ENCODE measurements at regions not wholly inside any gene's neighbourhood (a gene's known extent, or its start where the extent isn't known, plus 50 kb on each side); places are given as distances from the start of the nearest gene placed in this dataset.

DNA sequence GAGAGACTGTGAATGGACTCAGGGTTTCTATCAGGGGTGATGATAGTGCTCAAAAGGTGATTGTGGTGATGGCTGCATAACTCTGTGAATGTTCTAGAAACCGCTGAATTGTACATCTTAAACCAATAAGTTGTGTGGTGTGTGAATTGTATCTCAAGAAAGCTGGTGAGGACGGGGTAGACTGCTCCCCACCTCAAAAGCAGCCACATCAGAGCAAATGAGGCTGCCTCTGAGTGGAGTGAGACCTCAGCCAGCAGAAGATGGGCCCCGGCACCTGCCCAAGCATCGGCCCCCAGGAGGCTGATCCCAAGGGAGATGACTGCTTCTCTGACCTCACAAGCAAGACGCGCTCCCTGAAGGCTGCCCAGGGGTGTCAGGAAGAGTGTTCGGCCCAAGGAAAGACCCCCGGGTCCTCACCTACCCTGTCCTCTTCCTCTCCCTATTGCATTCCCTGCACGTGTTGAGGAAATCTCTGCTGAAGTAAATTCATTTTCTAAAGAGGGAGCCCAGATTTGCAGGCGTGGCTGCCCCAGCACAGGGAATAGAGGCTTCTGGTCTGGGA is 279.3 kb upstream of the SHH start:
- no peaks in the 10 kb centered on the region for H4K20me1 ChIP-seq (replicated peaks; ENCODE audit: insufficient read depth)
- 0 out of 2 replicates have a peak overlapping the region, but pooled peaks have one; percentile 35 for H3K27ac Mint-ChIP-seq
- no peak for DNase-seq (ENCODE audit: low spot score)

More for the DNA sequence above, 279.3 kb upstream of the SHH start:
- H3K36me3 ChIP-seq (ENCODE audit: insufficient read depth), result no peaks in the 10 kb centered on the region
- H3K9me3 Mint-ChIP-seq, result peaks cover 4% of the 10 kb centered on the region; the same call in 1 of the 3 replicates
- H3K27me3 Mint-ChIP-seq (ENCODE audit: insufficient read depth, low read depth, poor library complexity), result peaks cover 15% of the 10 kb centered on the region
- H3K4me3 ChIP-seq, result no peak overlapping the region
- peaks cover 19% of the 10 kb centered on the region; the same call in 2 of the 3 replicates for H3K4me1 Mint-ChIP-seq
- H3K4me1 ChIP-seq (ENCODE audit: insufficient read depth), result no peaks in the 10 kb centered on the region
- H3K9me2 ChIP-seq (ENCODE audit: insufficient read depth), result no peaks in the 10 kb centered on the region
- no peaks in the 10 kb centered on the region for H3K79me2 ChIP-seq (replicated peaks; ENCODE audit: insufficient read depth)
- no peaks in the 10 kb centered on the region for H3F3A ChIP-seq (replicated peaks; ENCODE audit: low read depth)
- H3K4me2 ChIP-seq, result no peak overlapping the region
- no peak for ATAC-seq
- H3K27me3 ChIP-seq (ENCODE audit: insufficient read depth), result no peaks in the 10 kb centered on the region
- no peak overlapping the region for H3K4me3 Mint-ChIP-seq
- no peak overlapping the region for H2AFZ ChIP-seq
- TF ChIP-seq EZH2phosphoT487 (IDR thresholded peaks at IDR 0.05; ENCODE audit: unreplicated experiment) (no peak), CREB1 (CRISPR knock-in tag; IDR thresholded peaks at IDR 0.05; ENCODE audit: low read depth) (no peak), ZNF462 (CRISPR knock-in tag; IDR thresholded peaks at IDR 0.05) (no peak), STAT1 (IDR thresholded peaks at IDR 0.05; ENCODE audit: unreplicated experiment) (no peak)
- no peaks in the 10 kb centered on the region for H3K36me3 Mint-ChIP-seq (ENCODE audit: low read depth)
- H3K27ac ChIP-seq (ENCODE audit: low read depth), result no peak overlapping the region

Data from GM23338 (cell line).